MV-4-11 (cell line): ENCODE measurements at regions not wholly inside any gene's neighbourhood (a gene's known extent, or its start where the extent isn't known, plus 50 kb on each side); places are given as distances from the start of the nearest gene placed in this dataset.

Experiments used
- DNase-seq: peaks from one replicate; lab custom pipeline; 2025; lab: John Stamatoyannopoulos, UW

DNA sequence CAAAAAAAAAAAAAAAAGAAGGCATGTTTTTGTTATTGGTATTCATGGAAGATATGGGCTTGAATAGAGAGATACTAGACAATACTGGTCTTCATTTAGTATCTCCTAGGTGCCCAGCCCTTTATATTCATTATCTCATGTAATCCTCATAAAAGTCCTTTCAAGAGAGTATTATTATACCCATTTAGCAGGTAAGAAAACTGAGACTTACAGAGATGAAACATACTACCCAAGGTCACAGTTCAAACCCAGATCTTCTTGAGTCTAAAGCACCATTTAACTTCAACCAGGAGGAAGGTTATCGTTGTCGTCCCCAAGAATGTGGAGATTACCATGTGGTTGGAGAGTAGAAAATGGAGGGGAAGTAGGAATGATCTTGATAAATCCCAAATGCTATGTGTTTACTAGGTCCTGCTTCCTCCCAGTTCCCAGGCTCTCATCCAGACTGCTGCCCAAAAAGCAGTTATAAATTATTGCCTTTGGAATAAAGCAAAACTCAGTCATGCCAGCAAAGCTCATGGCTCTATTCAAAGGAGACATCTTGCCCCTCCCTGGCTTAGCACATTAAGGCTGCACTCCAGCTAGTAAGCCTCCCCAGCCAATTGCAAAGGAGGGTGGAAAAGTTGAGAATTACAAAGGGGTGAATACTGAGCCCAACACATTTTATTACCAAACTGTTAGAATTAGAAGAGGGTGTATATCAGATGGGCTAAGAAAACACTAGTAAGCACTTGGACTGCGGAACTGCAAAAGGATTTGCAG is 163.9 kb downstream of the PIK3R1 start:
- DNase-seq, result no peak

GRCh38 chr5:68380078-68380477 is 164.5 kb downstream of the PIK3R1 start:
- DNase-seq, result no peak

- DNase-seq, result no peak
Measured at GRCh38 chr5:68381060-68381459, 165.5 kb downstream of the PIK3R1 start.

- no peak for DNase-seq
Measured at GRCh38 chr5:68381909-68382308, 166.4 kb downstream of the PIK3R1 start.

DNA sequence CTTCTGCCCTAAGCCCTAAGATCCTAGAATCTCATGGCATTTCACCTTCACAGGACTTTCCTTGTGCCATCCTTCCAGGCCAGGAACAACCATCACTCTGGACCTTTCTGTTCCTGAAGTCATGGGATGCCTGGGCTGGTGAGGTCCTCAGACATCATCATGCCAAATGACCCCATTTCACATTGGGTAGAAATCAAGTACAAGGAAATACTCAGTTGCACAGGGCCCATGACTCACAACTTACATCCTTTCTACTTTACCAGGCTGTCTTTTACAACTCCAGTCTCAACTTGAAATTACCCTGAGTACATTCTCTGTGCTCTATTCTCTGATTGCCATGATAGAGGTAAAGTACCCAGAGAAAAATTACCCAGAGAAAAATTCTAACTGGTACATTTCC is 167.1 kb downstream of the PIK3R1 start:
- no peak for DNase-seq

DNA sequence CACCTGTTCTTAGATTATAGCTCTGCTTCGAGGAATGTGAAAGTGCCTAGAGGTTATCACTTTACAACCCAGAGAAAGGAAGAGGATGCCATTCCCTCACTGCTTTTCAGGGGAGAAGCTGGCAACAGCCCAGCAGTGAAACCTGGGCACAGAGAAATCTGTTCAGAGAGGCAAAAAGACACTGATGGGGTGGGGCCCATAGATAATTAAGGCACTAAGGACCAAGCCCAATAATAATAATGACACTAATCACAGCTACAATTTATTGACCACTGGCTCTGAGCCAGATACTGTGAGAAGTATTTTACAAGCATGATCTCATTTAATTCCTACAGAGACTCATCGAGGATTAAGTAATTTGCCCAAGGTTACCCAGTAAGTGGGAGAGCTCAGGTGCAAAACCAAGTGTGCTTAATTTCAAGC is 168.3 kb downstream of the PIK3R1 start:
- DNase-seq, result no peak

DNA sequence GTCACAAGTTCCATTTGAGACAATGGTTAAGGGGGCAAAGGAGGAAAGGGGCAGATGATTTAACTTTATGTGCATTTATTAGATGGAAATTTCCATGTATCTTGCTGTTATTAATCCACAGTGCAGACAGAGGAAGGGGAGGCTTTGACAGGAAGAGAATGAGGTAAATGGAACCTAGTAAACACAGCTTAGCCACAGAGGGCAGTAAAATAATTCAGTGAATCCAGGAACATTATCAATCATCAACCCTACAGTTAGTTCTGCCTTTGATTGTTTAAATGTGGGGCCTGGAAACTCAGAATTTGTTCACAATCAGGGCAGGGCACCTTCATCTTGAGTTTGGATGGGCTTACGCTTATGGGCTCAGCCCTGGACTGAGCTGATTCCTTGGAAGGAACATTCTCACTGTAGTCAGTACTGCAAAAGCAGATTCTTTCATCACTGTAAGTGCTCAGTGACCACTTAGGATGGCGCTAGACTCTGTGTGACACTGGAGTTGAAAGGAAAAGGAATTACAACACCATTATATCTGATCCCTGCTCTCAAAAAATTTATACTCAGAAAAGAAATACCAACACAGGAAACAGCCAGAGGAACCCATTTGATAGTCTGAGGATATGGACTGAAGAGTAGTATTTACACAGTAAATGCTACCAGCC is 169.5 kb downstream of the PIK3R1 start:
- no peak for DNase-seq

DNA sequence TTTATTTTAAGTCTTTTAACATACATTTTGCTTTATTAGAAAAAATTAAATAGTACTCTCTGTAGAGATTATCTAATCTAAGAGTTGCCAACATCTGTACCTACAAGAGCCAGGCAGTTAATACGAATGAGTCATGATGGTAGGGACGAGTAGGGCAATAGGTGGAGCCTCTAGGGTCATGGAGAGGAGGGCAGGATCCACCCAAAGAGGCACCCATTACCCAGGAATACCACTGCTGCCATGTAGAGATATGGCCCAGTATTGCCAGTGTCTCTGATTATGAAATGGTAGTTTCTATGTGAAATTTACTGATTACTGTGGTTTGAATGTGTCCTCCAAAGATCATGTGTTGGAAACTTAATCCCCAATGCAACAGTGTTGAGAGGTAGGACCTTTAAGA is 170.4 kb downstream of the PIK3R1 start:
- DNase-seq, result no peak

DNA sequence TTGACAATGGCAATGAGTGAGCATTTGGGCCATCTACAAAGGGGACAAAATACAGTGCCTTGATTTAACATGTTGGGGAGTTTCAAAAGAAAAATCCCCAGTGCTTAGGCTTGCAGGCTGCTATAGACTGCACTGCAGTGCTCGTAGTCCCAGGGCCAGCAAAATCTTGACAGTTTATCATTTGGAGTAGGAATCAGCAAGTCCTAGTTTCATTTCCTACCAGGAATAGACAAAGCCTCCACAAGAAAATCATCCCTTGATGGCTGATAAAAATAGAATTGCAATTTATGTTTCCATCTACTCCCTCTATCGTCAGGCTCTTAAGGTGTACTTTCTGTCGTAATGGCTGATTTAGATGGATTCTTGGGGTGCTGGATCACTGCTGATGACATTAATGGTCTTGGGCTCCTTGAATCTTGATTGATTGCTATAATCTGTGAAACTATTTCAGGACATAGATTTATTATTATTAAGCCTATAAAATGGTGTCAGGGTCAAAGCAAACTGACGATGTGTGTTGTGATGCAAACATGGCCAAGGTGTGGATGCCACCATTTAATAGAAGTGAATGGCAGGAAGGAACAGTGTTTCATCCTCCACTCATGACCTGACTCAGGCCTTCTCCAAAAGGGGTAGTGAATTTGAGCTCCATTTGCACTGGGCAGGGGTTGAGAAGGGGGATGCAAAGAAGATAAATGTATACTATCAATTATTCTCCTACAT is 171.7 kb downstream of the PIK3R1 start:
- no peak for DNase-seq

DNA sequence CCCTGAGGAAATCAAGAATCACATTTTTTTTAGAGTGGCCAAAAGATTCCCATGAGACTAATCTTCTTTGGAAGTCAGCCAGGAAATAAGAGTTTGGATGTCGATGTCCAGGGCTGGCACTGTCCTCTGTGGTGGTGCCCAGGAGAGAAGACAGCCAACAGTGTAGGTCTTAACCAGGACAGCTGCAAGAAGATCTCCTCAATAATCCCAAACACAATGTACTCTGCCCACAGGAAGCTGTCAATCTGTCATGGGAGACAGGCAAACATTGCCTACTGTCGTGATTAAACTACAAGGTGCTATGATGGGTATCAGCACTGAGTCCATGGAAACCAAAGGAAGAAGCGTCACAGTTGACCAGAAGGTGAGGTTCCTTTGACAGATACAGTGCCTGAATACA is 174.1 kb downstream of the PIK3R1 start:
- DNase-seq, result no peak

DNA sequence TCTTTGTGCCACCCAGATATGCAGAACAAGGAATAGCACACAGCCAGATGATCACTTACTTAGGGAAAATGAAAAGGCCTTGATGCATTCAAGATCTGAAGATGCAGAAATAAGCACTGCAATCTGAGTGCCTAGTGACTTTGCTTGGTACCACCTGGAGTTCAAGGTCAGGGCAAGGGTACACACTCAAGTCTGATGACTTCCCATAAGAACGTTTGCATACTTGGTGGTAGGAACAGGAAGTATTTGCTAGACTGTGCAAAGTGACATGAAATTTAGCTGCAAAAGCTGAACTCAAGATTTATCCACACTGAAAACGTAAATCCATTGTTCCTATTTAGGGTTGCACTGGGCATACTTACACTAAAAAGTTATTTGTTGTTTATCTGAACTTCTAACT is 177.1 kb downstream of the PIK3R1 start:
- peak; percentile 7 for DNase-seq

DNA sequence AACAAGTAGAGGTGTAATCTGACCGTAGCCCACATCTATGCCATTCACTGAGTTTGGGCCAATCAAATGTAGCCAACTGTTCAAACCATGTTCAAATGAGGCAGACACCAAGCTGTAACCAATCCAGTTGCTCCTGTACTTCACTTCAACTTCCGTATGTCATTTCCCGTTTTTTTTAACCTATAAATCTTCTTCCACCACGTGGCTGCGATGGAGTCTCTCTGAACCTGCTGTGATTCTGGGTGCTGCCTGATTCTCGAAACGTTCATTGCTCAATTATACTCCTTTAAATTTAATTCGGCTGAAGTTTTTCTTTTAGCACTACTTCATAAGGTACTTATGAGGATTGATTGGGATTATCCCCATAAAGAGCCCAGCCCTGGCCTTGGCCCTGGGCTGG is 179.7 kb downstream of the PIK3R1 start:
- peak; percentile 11 for DNase-seq

GRCh38 chr5:68395926-68396511 is 180.5 kb downstream of the PIK3R1 start:
- DNase-seq, result no peak

GRCh38 chr5:68396722-68397121 is 181.2 kb downstream of the PIK3R1 start:
- DNase-seq, result no peak

- no peak for DNase-seq
Measured at GRCh38 chr5:68398146-68398812, 182.7 kb downstream of the PIK3R1 start.

- no peak for DNase-seq
Measured at GRCh38 chr5:68403301-68403700, 187.7 kb downstream of the PIK3R1 start.

- DNase-seq, result no peak
Measured at GRCh38 chr5:68404246-68404645, 188.7 kb downstream of the PIK3R1 start.

- no peak for DNase-seq
Measured at GRCh38 chr5:68405026-68405684, 189.6 kb downstream of the PIK3R1 start.

GRCh38 chr5:68405784-68406743 is 190.5 kb downstream of the PIK3R1 start:
- no peak for DNase-seq

- peak; percentile 21 for DNase-seq
Measured at GRCh38 chr5:68406767-68407241, 191.2 kb downstream of the PIK3R1 start.
